ENCODE measurements at regions not wholly inside any gene's neighbourhood (a gene's known extent, or its start where the extent isn't known, plus 50 kb on each side); places are given as distances from the start of the nearest gene placed in this dataset.
A peak's percentile ranks its signal among the peaks of the same experiment; 100 is the strongest.

- Histone ChIP-seq H3K27me3 (no peaks in the 10 kb centered on the region), H3K4me3 (no peak overlapping the region), H3K36me3 (no peaks in the 10 kb centered on the region), H3K9me3 (no peaks in the 10 kb centered on the region)
- DNase-seq = no peak
These were observed 65.5 kb downstream of the ANKRD60 start for GRCh38 chr20:58162986-58163385.

- no peak for DNase-seq
- no peaks in the 10 kb centered on the region for H3K36me3 ChIP-seq
- H3K27me3 ChIP-seq = no peaks in the 10 kb centered on the region
- H3K9me3 ChIP-seq = no peaks in the 10 kb centered on the region
- H3K4me3 ChIP-seq = no peak overlapping the region
These were observed 67.3 kb downstream of the ANKRD60 start for GRCh38 chr20:58161192-58161591.

DNA sequence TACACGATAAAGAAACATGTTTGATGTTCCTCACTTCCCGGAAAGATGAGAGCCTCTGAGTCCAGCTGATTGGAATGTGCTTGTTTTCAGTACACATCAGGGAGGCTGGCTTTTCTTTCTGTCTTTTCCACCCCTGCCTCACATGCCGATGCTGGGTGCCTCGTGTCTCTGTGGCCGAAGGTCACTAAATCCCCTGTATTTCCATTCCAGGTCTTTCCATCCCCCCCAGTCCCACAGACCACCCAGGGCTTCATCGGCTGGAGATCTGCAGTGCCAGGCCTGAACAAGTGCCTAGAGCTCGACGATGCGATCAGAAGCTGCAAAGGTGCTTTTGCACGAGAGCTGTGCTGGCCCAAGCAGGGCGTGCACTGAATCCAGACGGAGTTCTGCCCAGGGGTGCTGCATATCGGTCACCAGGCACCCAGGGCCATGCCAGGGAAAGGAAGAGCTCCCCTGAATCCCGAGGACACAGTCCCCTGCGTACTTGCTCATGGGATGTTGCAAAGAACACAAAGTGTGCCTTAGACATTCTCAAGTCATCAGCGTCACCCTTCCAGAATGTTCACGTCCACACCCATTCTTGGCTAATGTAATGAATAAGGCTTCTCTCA lies 67.9 kb downstream of the ANKRD60 start:
- DNase-seq = no peak
- no peak overlapping the region for H3K4me3 ChIP-seq
- H3K27me3 ChIP-seq = no peaks in the 10 kb centered on the region
- no peaks in the 10 kb centered on the region for H3K9me3 ChIP-seq
- no peaks in the 10 kb centered on the region for H3K36me3 ChIP-seq

- no peak for DNase-seq
- Histone ChIP-seq H3K4me3 (no peak overlapping the region), H3K36me3 (no peaks in the 10 kb centered on the region), H3K9me3 (no peaks in the 10 kb centered on the region), H3K27me3 (no peaks in the 10 kb centered on the region)
These were observed 73.1 kb downstream of the ANKRD60 start for GRCh38 chr20:58155148-58155925.

DNA sequence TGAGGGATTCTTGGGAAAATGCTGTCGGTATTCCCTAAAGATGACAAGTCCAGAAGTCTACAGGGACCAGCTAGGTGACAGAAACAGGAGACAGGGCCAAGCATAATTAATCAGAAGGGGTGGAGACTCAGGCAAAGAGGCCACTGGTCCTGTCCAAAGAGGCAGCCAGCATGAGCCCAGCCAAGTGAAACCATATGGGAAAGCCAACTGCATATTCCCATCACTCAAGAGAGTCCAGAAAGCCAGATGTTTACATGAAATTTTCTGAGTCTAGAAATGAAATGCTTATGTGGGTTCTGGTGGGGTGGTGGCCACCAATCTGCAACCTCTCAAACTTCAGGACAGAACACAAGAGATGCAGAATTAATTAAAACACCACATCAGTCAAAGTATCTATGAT lies 74.3 kb downstream of the ANKRD60 start:
- Histone ChIP-seq H3K9me3 (no peaks in the 10 kb centered on the region), H3K27me3 (no peaks in the 10 kb centered on the region), H3K4me3 (no peak overlapping the region), H3K36me3 (no peaks in the 10 kb centered on the region)
- DNase-seq = no peak

DNA sequence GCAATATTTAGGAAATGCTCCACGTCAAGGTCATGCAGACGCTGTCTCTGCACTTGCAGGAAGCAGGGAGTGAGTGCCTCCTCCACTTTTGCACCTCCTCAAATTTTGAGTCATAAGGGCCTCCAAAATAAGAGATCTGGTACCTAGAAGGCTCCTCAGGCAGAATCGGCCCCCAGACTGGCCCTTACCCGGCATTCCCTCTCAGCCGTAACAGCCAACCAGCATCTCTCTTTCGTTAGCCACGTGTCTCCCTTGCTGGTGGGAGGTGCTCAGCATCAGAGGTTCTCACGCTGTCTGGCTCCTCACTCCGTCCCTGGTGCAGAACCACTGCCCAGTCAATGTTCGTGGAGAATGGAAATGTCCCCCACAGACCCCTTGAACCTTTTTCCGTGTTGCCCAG lies 75.3 kb downstream of the ANKRD60 start:
- Histone ChIP-seq H3K4me3 (no peak overlapping the region), H3K27me3 (no peaks in the 10 kb centered on the region), H3K36me3 (no peaks in the 10 kb centered on the region), H3K9me3 (no peaks in the 10 kb centered on the region)
- no peak for DNase-seq

DNA sequence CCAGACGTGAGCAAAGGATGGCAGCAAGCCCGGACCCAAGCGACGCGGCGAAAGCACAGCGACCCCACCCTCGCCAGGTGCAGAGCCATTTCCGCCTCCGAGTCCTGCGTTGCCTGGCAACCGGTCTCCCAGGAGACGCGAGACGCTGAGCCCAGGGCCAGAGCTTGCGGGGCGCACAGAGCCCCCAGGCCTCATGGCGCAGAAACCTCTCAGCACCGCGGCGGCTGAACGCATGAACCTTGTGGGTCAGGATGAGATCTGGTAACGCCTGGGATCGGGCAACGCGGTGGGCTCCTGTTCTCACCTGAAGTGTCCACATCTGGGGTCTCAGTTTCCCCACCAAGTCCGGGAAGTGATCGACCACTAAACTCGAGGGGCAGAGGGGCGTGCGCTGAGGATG lies 77.7 kb downstream of the ANKRD60 start:
- H3K36me3 ChIP-seq = no peaks in the 10 kb centered on the region
- no peaks in the 10 kb centered on the region for H3K27me3 ChIP-seq
- peaks cover 3% of the 10 kb centered on the region; the same call in 1 of the 2 replicates for H3K9me3 ChIP-seq
- no peak for DNase-seq
- H3K4me3 ChIP-seq = no peak overlapping the region

DNA sequence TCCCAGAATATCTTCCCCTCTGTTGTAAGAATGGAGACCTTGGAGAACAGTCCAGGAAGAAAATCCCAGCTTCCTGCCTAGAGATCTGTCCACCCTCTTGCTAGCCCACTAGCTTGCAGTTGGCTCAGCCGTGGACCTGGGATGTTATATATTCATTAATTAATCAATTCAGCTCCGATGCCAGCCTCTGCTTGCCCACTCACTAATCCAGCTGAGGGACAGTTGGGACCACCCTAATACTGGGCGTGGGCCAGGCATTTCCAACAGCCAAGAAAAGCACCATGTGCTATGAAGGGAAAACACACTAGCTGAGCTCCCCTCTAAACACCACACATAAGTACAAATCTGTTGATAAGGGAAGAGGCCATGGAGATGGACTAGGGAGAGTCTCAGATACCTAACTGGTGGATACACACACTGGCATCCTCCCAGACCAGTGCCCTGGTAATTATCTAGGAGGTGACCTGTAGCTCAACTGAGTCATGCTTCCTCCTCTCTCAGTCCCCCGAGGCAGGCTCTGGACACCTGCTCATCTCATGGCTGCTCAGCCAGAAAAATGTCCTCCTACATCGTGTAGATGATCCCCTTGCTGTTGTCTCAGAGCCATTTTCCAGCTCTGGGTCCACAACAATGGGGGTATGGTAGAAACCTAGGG lies 78.9 kb downstream of the ANKRD60 start:
- Histone ChIP-seq H3K4me3 (no peak overlapping the region), H3K27me3 (no peaks in the 10 kb centered on the region), H3K36me3 (no peaks in the 10 kb centered on the region), H3K9me3 (peaks cover 3% of the 10 kb centered on the region; the same call in 1 of the 2 replicates)
- DNase-seq = peak; percentile 45

DNA sequence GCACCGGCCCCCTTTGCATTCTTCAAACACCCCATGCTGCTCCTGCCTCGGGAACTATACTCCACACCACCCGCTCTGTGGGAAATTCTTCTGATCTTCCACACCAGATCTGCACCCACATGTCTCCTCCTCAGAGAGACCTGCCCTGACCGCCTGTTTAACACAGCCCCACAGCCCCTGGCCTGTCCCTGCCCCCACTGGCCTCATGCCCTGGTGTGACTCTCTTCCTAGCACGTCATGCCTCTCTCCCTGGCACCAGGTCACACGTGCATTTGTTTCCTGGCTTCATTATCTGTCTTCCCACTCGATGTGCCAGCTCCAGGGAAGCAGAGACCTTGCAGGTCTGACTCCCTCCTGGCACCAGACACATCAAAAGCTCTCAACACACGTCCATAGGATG lies 79.6 kb downstream of the ANKRD60 start:
- peaks cover 3% of the 10 kb centered on the region; the same call in 1 of the 2 replicates for H3K9me3 ChIP-seq
- DNase-seq = peak; percentile 42
- no peak overlapping the region for H3K4me3 ChIP-seq
- no peaks in the 10 kb centered on the region for H3K36me3 ChIP-seq
- H3K27me3 ChIP-seq = no peaks in the 10 kb centered on the region

GRCh38 chr20:58147628-58148370 lies 80.7 kb downstream of the ANKRD60 start:
- Histone ChIP-seq H3K4me3 (no peak overlapping the region), H3K36me3 (no peaks in the 10 kb centered on the region), H3K9me3 (peaks cover 3% of the 10 kb centered on the region; the same call in 1 of the 2 replicates), H3K27me3 (no peaks in the 10 kb centered on the region)
- DNase-seq = no peak

DNA sequence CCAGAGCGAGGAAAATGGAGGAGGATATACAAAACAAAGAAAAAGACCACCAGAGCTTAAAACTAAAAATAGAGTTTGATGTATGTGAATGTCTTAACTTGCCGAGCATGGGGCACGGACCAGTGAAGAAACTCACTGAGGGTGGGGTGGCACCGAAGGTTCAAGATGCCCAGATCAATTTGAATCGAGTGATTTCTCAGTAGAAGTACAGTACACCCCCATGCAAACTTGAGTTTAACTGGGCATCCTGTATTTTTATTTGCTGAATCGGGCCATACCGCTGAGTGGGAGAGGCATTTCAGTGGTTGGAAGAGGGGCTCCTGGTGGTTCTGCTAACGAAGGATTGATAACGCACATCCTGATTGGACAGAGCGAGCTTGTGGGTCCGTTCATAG lies 81.7 kb downstream of the ANKRD60 start:
- no peak overlapping the region for H3K4me3 ChIP-seq
- H3K9me3 ChIP-seq = peaks cover 3% of the 10 kb centered on the region; the same call in 1 of the 2 replicates
- no peaks in the 10 kb centered on the region for H3K27me3 ChIP-seq
- no peak for DNase-seq
- no peaks in the 10 kb centered on the region for H3K36me3 ChIP-seq

GRCh38 chr20:58146081-58146745 lies 82.2 kb downstream of the ANKRD60 start:
- Histone ChIP-seq H3K27me3 (no peaks in the 10 kb centered on the region), H3K9me3 (peaks cover 3% of the 10 kb centered on the region; the same call in 1 of the 2 replicates), H3K36me3 (no peaks in the 10 kb centered on the region), H3K4me3 (no peak overlapping the region)
- DNase-seq = no peak

GRCh38 chr20:58145506-58146080 lies 82.9 kb downstream of the ANKRD60 start:
- no peaks in the 10 kb centered on the region for H3K36me3 ChIP-seq
- H3K27me3 ChIP-seq = no peaks in the 10 kb centered on the region
- no peak overlapping the region for H3K4me3 ChIP-seq
- no peak for DNase-seq
- H3K9me3 ChIP-seq = peaks cover 3% of the 10 kb centered on the region; the same call in 1 of the 2 replicates

DNA sequence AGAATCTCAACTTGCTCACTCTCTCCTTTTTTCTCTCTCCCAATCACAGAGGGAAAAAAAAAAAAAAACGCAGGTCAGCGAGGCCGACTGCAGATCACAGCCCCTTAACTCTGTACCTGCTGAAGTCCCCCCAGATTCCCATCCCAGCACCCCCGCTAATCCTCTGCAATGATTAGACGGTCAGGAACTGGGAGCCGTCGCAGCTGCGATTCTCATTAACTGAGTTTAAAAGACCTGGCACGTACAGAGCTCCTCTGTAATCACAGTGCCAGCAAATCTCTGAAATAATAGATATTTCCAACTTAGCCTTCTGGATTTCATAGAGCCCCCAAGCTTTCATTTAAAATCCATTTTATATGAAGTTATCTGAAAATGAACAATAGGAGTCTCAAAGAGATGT lies 84.4 kb downstream of the ANKRD60 start:
- H3K9me3 ChIP-seq = peaks cover 3% of the 10 kb centered on the region; the same call in 1 of the 2 replicates
- DNase-seq = no peak
- H3K36me3 ChIP-seq = no peaks in the 10 kb centered on the region
- H3K27me3 ChIP-seq = no peaks in the 10 kb centered on the region
- no peak overlapping the region for H3K4me3 ChIP-seq

DNA sequence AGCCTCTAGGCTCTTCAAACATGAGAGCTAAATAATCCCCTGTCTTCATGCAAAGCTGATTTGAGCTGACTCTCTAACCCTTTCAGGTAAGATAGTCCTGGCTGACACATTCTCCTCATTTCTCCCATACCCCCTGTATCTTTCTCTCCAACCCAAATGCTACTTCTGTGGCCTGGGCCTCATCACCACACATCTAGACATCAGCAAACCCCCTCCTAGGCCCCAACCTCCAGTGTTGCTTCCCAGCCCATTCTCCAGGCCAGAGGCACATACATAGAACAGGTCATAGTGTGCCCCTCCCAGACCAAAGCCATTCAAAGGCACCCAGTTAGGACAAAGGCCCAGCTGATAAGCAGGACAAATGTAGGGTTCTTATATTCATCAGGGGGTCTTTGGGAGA lies 84.9 kb downstream of the ANKRD60 start:
- Histone ChIP-seq H3K36me3 (no peaks in the 10 kb centered on the region), H3K9me3 (peaks cover 3% of the 10 kb centered on the region; the same call in 1 of the 2 replicates), H3K4me3 (no peak overlapping the region), H3K27me3 (no peaks in the 10 kb centered on the region)
- no peak for DNase-seq

DNA sequence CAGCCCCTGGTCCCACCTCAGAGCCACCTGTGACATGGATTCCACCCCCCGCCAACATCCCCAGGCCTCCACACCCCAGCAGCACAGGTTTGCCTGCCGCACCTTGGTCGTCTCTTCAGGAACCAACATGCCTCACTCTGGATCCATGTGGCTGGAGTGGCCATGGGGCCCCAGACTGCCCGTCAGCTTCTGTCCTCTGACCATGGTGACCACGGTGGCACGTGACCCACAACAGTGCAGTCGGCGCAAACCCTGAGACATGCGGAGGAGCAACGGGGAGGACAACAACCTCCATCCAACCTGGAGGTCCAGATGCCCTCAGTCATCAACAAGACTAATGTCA lies 85.6 kb downstream of the ANKRD60 start:
- Histone ChIP-seq H3K9me3 (peaks cover 3% of the 10 kb centered on the region; the same call in 1 of the 2 replicates), H3K4me3 (no peak overlapping the region), H3K36me3 (no peaks in the 10 kb centered on the region), H3K27me3 (no peaks in the 10 kb centered on the region)
- no peak for DNase-seq
